ENCODE measurements at regions not wholly inside any gene's neighbourhood (a gene's known extent, or its start where the extent isn't known, plus 50 kb on each side); places are given as distances from the start of the nearest gene placed in this dataset.

DNA sequence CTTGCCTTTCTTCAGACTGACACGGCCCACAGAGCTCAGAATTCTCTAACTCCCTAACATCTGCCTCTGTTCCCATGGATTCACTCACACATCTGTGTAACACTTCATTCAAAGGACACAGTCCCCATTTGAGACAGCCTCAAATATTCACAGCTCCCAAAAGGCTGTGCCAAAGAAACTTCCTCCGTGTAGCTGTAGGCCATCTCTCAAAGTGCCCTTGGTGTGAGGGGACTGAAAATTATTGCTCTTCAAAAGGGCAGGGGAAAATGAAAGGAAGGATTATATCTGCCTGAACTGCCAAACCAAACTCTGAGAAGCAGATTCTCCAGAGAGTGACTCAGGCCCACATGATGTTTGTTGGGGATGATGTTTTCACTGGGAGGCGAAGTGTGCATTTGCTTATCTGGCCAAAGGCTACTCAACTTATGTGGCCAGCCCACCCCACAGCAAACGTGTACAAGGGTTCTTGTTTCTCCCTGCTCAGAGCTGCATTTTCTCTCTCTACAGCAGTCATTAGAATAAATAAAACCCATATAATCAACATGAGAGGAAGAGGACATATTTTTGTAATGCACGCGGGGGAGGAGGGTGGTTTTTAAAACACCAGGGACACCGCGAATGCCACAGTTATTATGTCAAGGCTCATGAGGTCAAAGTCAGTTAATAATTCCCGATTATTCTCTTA lies 302.4 kb upstream of the NFE2L3 start:
- TF ChIP-seq POLR2AphosphoS5 (IDR thresholded peaks at IDR 0.05; ENCODE audit: borderline replicate concordance, low read depth, low read length) (no peak), EZH2 (IDR thresholded peaks at IDR 0.05) (no peak)

Measured in SK-N-MC (cell line).